GM21786 (cell line): ENCODE measurements at regions not wholly inside any gene's neighbourhood (a gene's known extent, or its start where the extent isn't known, plus 50 kb on each side); places are given as distances from the start of the nearest gene placed in this dataset.
"Not testable (repeated sequence)": the region's sequence is repeated elsewhere in the genome, so short reads cannot be mapped to it uniquely, and the experiment has no call there.

Source experiments
- ATAC-seq: cut with Tn5 transposase; IDR thresholded peaks from one replicate; pipeline ENCODE4 v1.9.1; 2021; ENCODE audit not compliant: unreplicated experiment

DNA sequence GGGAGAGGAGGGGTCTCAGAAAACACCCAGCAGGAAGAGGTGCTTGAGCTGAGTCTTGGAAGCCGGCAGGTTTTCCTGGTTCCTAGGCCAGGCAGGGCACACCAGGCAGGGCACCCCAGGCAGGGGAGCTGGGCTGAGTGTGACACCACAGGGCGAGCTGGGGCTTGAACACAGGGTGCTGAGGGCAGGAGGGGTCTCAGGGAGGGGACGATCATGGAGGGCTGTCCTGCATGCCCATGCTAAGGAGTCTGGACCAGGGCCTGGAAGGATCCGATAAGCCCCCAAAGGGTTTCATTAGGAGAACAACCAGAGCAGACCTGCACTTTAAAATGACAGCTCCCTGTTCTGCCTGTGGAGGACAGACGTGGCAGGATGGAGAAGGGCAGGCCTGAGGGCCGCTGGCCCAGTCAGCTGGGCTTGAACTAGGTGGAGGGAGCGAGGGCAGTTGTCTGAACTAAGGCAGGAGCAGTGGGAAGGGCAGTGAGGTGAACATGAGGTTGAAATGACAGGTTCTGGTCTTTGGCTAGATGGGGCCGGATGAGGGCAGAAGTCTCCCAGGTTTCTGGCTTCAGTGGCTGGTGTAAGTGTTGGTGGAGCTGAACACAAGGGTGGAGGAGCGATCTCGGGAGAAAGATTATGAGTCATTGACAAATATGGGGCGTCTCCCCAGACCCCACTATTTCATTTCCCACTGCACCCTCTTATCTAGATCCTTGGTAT lies 171.0 kb upstream of the PZP start:
- no peak for ATAC-seq

- ATAC-seq = no peak
Observed at GRCh38 chr12:9378430-9378835, 170.2 kb upstream of the PZP start.

- ATAC-seq = no peak
Observed at GRCh38 chr12:9372202-9372601, 164.0 kb upstream of the PZP start.

GRCh38 chr12:9367828-9368227 lies 159.6 kb upstream of the PZP start:
- ATAC-seq = no peak

DNA sequence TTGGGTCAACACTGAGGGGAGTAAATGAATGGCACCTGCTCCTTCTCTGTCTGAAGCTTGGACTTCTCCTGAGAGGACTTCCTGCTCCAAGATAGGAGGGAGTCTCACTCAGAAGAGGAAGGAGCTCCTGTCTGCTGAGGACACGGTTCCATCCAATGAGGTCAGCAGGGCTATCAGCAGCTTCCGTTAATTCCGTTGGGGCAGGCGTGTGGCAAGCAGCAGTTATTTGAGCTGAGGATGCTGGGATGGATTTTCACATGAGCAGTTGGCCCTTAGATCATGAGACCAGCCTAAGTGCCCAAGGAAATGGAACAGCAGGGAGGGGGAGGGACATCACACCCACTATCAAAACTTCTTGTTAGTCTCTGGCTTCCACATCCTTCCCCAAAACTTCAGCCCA lies 159.0 kb upstream of the PZP start:
- ATAC-seq = no peak

DNA sequence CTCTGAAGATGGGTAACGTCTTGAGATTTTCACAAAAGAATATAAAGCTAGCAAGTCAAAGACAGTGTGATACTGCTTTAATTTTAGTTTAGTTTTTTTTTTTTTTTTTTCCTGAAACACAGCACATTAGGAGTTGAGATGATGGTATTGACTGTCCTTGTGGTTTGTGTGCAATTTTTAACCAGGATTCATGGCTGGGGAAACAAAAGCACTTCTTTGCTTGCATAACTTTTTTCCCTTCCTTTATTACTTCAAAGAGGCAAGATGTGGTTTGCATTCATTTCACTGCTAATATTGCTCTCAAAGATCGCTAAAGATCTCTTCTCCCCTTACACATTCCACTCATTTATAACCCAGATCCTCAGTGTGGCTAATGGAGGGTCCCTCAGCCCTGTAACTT lies 157.1 kb upstream of the PZP start:
- ATAC-seq = no peak

DNA sequence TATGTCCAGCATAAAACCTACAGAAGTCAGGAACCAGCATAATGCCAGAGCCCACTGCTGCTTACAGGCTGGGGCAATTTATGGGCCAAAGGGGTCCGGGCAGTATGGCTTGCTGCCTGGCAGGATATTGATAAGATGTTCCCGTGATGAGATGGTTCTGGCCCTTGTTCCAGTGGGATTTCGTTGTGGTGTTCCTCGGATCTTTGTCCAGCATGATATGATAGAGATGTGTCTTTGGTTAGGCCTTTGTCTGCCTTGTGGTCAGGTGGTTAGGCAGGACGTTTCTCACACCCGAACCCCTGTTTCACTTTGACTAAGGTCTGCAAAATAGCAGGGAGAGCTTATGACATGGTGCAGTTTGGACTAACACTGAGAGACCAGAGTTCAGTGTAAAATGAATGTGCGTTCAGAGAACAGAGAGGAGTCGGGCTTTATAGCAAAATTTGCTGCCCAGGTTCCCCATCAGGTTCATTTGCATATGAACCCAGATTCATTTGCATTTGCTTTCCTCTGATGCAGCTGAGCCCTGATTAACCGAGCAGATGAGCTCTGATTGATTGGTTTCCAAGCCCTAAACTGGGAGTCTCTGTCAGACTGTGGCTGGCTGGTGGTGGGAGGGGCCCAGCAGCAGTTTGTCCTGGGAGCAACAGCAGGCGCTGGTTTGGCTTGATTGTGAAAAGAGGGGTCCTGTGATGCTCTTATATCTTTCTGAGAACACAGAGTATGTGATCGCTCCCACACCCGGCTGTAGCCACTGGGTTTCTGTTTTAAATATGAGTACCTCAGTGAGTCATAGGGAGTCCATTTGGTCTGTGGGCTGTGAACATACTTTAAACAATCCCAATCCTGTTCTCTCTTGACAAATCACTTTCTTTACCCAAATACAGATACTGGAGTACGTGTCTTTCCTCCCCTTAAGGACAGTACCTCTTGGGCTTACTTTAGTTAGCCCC lies 156.3 kb upstream of the PZP start:
- ATAC-seq = peak; percentile 83

DNA sequence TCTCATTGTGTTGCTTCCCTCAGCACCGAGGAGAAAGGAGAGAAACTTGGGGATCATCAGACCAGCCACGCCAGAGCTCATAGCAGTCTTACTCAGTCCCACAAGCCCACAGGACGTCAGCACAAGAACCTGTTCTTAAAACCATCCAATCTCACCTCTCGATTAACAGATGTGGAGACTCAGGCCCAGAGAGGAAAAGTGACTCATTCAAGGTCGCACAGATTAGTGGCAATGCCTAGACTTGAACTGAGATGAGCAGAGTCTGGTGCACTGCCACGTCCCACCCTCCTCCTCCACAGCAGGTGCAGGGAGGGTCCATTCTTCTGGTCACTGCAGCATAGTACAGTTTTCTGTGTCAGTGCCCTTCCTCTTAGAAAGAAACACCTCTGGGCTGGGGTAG lies 154.9 kb upstream of the PZP start:
- ATAC-seq = no peak

DNA sequence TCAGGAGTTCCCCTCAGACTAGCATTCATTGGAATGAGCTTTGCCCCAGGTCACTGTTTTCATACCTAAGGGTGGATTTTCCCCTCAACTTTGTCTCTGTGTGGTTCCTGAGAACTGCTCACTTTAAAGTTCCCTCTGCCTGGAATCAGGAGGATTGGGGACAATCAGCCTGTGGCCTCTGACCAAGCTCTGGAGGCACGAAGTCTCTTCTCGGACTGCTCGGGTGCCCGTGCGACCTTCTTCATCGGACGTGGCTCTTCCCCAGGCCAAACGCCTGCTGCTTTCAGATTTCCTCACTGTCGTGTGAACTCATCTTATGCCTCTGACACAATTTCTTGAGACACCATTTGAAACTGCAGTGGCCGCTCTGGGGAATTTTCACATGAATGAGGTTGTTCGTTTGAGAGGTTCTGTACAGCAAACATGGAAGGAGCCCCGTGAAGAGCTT lies 153.7 kb upstream of the PZP start:
- ATAC-seq = no peak

- ATAC-seq = not testable (repeated sequence)
Observed at GRCh38 chr12:9354009-9354754, 146.0 kb upstream of the PZP start.

- no peak for ATAC-seq
Observed at GRCh38 chr12:9351136-9351535, 142.9 kb upstream of the PZP start.

DNA sequence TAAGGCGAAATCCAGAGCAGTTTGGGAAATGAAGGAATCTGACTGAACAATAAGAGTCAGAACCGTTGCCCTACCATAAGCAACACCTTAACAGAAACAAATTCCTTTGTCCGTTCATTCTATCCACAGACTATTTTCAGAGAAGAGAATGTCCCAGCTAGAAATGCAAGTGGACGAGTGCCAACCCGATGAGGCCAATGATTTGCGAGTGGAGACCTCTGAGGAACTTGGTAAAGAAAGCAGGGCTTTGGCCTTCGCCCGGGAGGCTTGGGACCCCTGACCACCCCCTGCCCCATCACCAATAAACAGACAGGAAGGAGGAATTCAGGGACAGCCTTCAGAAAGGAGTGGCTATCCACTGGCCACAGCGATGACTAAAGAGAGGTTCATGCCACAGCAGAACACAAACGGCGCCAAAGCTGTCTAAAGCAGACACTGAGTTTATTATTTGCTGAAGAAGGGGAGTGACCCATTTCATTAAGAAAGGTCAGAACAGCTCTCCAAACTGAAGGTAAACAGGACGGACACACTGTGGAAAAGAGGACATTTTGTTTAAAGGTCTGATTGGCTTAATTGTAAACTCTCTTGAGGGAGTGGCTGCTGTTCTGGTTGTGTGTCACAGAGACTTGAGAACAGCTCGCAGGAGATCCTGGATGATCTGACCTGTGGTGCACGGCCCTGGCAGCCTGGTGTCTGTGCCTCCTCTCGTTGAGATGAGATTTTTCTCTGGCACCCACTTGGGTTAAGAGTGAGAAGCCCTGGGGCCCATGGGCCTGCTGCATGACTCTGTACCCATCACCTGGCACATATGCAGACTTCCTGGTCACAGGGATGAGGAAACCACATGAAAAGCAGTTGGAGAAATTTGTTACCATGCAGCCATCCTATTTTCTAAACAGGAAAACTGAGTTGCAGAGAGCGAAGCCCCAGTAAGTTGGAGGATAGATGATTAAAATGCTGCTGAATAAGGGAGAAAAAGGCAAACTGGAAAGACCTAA lies 142.0 kb upstream of the PZP start:
- no peak for ATAC-seq

- ATAC-seq = no peak
Observed at GRCh38 chr12:9348906-9349518, 140.8 kb upstream of the PZP start.

DNA sequence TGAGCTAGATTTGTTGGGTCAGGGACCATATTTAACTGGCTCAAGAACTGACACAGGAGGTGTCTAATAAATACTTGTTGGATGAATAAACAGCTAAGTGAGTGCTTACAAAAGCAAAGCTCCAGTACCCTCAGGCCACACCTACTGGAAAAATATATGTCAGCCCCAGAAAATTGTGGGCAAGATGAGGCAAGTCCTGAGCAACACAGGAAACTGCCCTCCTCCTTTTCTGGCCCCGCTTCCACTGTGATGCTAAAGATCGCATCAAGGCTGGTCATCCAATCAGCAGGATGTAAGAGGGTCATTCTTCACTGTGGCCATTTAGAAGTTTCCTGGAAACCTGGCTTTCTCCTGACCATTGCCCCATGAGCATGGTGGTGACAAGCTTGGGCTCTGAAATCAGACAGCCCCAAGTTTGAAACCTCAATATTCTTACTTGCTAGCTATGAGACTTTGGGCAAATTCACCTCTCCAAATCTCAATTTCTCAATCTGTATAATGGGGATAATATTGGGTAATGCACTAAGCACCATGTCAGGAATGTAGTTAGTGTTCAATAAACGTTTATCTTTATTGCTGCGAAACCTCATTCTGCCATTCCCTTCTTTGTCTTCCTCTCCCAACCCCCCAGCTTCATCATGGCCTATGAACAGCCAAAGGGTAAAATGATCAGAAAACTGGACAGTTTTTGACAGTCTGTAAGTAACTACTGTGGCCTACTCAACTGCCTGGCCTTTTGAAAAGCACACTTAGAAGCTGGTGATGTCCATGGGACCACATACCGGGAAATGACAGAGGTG lies 139.3 kb upstream of the PZP start:
- ATAC-seq = no peak

DNA sequence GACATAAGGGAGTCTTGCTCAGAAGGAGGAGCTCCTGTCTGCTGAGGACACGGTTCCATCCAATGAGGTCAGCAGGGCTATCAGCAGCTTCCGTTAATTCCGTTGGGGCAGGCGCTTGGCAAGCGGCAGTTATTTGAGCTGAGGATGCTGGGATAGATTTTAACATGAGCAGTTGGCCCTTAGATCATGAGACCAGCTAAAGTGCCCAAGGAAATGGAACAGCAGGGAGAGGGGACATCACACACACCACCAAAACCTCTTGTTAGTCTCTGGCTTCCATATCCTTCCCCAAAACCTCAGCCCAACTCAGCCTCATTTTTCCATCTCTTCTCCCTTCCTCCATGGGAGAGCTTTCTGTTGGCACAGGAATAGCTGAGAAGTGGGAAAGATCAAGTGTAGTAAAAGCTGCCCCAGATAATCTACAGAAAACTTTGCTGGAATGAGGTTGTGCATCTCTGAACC lies 138.7 kb upstream of the PZP start:
- ATAC-seq = no peak

GRCh38 chr12:9345171-9345570 lies 137.0 kb upstream of the PZP start:
- ATAC-seq = no peak

DNA sequence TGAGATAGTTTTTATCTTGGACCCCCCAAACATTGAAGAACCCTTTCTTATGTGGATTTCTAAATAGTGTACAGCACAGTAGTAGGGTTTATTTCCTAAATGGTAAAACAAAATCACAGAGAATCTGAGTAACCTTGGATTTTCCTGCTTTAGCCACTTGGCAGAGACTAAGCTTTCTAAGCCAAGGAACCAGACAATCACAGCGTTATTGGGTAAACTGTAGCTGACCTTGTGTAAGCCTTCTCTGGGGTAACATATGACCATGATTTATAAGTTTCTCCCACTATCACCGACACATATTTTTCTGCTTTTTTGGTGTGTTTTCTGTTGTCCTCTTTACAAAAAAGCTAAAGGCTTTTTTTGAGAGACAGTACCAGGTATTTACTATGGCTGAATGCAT lies 136.3 kb upstream of the PZP start:
- no peak for ATAC-seq

GRCh38 chr12:9343731-9344130 lies 135.5 kb upstream of the PZP start:
- ATAC-seq = no peak
